HG03442 (cell line): ENCODE measurements at regions not wholly inside any gene's neighbourhood (a gene's known extent, or its start where the extent isn't known, plus 50 kb on each side); places are given as distances from the start of the nearest gene placed in this dataset.
A peak's percentile ranks its signal among the peaks of the same experiment; 100 is the strongest.

Experiments
- ATAC-seq: cut with Tn5 transposase; IDR thresholded peaks from one replicate; pipeline ENCODE4 v1.9.1; 2021; ENCODE audit warnings: mild to moderate bottlenecking, moderate library complexity; ENCODE audit not compliant: unreplicated experiment

DNA sequence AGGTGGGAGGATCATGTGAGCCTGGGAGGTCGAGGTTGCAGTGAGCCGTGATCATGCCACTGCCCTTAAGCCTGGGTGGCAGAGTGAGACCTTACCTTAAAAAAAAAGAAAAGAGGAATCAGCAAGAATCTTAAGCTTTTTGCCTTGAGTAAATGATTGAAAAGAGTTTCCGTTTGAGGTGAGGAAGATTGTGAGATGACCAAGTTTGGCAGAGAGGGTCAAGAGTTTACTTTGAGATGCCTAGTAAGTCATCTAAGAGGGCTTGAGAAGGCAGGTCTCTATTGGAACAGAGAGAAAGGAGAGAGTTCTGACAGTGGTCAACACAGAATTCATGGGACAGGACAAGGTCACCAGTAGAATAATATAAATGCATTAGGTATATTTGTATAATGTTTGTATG, 572.1 kb downstream of the TLE4 start:
- no peak for ATAC-seq

DNA sequence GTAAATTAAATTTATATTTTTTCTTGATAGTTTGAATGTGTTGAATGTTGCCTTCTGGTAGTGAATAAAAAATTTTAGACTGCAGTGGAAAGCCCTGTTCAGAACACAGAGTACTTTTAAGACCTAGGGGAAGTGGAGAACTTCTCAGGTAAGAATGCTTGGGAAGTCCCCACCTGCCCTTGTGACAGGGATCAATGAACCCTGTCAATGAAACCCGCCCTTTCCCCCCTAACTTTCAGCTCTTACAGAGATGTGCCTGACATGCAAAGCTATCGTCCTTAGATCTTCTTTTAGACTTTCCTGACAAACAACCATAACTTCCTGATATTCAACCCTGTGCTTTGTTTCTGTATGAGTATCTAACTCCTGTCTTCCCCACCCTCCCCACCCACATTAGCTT, 562.7 kb downstream of the TLE4 start:
- peak; percentile 99 for ATAC-seq

DNA sequence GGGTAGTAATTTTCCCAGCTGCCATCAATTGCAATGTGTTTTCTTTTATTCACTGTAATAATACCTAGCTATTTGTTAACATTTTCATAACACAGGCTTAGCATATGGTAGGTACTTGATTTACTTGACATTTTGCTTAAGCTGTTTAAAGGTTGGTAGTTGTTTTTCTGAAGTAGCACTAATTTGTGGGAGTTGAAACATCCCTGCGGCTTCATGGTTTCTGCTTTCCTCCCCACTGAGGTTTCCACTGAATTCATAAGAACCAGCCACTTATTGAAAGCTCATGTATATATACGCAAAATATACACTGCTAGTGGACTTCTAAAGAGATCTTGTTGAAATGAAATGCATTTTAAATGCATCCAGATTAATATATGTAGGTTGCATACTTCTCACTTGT, 559.9 kb downstream of the TLE4 start:
- ATAC-seq, result no peak

DNA sequence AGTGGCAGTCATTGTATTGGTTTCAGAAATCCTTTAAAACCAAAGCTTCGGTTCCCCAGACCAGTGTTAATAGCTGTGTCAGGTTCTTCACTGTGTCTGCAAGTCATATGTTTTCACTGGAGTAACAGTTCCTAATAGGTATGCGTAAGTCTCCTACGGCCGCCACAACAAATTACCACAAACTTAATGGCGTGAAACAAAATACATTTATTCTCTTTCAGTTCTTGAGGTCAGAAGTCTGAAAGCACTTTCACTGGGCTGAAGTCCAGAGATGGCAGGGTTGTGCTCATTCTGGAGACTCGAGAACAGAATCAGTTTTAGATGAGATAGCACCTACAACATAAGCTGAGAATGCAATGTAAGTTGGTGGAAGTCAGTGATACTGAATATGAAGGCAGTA, 556.2 kb downstream of the TLE4 start:
- ATAC-seq, result no peak

DNA sequence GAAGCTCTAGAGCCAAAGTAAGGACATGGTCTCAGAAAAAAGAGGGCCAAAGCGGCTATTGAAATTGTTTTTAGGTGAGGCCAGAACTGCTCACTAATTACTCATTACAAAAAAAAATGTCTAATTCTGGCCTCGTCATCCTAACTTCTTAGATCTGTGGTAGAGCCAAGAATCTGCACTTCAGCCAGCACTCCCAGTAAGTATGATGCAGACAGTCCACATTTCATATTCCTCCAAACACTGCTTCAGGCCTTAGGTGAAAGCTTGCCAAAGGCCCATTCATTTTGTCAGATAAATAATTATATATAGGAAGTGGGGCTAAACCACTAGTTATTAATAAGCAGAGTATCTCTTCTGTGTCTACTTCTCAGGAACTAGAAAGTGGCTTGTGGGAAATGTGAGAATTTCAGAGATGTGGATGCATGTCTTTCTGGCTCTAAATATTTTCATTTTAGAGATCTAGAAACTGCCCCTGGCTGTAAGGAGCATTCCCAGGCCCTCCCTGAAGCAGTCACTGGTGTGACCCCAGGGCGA, 554.0 kb downstream of the TLE4 start:
- no peak for ATAC-seq

DNA sequence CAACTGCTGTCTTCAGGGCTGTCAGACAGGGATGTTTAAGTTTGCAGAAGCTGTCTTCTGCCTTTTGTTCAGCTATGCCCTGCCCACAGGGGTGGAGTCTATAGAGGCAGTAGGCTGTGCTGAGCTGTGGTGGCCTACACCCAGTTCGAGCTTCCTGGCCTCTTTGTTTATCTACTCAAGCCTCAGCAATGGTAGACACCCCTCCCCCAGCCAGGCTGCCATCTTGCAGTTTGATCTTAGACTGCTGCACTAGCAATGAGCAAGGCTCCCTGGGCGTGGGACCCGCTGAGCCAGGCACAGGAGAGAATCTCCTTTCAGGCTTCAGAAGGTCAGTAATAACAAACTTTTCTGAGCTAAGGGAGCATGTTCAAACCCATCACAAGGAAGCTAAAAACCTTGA, 545.3 kb downstream of the TLE4 start:
- no peak for ATAC-seq

DNA sequence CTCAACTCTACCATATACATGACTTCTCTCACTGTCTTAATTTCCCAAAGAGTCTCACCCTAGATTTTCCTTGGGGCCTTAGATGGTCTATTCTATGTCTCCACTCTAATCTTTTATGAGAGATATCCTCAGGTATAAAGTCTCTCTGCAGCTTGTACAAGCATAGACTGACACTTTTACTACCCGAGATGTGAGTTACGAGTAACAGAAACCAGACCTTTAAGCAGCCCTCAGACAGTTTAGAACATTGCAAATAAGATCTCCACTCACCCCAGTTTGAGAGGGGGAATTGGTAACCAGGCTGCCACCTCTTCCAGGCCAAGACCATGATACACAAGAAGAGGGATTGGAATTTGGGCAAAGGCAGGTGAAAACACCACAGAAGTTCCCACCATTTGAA, 542.5 kb downstream of the TLE4 start:
- ATAC-seq, result no peak

DNA sequence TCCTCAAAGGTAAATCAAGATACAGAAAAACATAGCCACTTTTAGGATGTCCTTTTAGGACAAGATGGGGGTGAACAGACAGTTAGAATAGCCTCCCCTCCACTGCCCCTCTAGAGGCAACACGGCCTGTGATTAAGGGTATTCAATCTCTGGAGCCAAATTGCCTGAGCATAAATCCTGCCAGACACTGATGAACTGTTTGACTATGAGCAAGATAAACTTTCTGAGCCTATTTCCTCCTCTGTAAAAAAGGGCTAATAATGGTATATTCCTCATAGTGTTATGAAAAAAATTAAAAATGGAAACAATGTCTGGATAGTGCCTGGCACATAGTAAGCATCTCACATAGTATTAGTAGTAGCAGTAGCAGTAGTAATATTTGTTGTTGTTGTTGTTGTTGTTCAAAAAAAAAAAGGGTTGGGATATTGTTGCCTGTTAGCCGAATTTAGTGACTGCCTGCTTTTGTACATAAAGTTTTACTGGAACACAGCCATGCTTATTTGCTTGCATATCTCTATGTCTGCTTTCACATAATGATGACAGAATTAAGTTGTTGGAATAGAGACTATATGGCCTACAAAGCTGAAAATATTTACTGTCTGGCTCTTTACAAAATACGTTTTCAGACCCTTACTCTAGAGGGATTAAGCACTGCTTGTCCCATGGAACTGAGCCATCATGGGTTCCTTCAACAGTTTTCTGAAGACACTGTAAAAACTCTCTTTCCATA, 536.3 kb downstream of the TLE4 start:
- no peak for ATAC-seq

DNA sequence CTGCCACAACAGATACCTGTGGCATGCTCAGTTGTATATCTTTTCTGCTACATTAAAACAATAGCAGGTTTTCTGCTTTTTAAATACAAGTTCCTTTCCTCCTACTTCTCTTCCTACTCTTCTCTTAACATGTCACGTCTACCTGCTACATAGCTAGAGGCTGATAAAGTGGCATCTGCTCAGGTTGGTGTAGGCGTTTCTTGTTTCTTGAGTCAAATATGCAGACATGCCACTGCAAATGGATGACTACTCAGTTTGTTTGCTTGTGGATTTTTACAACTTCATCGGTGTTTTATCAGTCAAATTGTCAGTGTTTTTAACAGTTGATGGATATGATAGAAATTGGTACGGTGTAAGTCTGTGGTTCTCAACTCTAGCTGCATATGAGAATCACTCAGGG, 525.7 kb downstream of the TLE4 start:
- no peak for ATAC-seq

DNA sequence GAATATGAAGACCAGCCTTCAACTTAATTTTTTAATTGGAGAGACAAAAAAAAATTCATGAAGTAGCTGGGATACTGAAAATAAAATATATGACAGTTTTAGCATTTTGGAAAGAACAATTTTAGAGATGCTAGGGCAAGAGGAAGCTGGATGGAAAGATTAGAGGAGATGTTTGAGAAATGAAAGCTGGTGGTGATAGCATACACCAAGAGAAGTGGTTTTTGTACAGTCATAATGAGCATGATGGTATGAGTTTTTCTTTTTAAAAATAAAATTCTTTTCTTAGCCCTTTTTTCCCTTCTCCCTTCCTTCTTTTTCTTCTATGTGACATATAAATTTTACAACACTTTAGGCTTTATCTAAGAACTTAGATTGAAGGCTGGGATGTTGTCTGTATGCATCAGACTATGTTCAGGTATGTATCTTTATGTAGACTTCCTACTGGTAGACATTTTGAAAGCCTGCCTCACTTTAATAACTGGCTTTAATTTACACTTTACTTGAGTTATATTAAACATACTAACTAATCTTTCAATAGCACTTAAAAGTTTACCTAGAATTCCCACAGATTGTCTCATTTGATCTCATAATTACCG, 522.5 kb downstream of the TLE4 start:
- ATAC-seq, result peak; percentile 69

DNA sequence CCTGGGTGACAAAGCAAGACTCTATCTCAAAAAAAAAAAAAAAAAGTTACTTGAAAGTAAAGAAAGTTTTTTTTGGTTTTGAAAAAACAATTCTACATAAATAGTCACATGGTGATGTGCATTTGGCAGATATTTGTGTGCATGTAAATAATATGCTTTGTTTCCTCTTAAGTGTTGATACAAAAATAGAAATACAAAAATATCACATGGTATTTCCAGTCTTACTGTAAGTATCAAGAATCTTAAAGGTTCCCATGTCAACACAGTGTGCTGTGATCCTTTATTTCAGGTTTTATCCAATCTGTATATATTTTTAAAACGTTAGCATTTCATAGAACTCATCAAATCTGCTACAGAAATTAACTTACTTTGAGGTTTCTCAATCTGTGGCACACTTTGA, 521.9 kb downstream of the TLE4 start:
- no peak for ATAC-seq

DNA sequence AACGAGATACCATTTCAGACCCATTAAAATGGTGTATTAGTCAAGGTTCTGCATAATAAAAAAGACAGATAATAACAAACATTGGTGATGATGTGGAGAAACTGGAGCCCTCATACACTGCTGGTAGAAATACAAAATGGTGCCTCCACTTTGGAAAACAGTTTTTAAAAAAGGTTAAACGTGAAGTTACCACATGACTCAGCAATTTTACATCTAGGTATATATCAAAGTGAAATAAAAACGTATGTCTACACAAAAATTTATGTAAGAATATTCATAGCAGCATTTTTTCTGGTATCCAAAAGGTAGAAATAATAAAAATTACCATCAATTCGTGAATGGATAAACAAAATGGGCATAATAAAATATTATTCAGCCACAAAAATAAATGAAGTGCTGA, 519.8 kb downstream of the TLE4 start:
- ATAC-seq, result no peak

DNA sequence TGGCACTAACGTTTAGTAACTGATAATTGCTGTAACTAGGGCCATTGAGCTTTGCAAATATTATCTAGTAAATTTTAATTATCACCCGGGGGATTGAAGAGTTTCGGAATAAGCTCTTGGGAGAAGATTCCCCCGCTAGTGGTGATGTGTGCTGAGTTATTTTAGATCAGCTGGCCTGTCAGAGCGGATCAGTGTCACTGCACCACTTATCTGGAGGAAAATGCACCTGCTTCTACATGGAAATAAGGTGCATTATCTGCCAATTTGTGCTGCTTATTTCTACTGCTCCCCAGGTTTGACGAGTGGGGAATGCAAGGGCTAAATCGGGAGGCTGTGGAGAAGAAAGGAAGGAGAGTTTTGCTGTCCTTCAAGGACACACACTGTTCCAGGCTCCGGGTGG, 518.6 kb downstream of the TLE4 start:
- no peak for ATAC-seq

DNA sequence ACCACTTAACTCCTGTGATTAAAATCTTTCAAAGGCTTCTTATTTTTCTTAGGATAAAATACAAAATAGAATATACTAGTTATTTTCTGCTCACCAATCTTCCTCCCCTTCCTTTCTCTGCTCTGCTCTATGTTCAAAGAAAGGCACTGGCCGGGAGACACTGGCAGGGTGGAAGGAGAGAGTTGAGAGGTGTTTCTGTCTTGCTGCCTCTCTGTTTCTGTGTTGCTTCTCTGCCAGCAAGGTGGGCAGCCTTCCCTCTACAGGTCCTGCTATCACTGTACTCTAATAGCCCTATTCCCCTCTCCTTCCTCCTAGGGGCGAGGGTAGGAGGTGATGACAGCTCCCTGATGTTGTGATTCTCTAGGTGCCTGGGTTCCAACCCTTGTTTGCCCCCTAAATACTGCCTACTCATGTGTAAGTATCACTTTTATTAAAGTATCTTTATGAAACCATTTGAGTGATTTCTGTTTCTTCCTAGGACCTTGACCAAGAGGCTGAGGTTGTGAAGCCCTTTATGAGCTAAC, 515.1 kb downstream of the TLE4 start:
- no peak for ATAC-seq

DNA sequence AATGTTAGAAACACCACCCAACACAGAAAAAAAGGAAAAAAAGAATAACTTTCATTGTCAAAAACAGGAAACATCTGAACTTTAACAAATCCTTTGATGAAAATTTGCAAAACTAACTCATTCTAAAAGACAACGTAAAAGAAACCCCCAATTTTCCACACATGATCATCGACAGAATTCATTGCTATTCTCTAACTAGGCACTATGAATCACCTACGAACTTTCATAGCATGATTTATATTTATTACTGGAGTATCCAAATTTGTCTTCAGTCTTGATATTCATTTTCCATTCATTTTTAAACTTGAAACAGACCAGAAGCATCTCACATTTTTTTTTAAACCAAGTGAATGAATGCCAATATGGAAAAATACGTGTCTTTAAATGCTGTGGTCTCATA, 514.6 kb downstream of the TLE4 start:
- ATAC-seq, result no peak

DNA sequence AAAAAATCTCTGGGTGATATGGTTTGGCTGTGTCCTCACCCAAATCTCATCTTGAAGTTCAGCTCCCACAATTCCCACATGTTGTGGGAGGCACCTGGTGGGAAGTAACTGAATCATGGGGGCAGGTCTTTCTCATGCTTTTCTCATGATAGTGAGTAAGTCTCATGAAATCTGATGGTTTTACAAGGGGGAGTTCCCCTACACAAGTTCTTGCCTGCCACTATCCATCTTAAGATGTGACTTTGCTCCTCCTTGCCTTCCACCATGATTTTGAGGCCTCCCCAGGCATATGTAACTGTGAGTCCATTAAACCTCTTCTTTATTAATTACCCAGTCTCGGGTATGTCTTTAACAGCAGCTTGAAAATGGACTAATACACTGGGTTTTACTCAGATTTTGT, 513.9 kb downstream of the TLE4 start:
- no peak for ATAC-seq

DNA sequence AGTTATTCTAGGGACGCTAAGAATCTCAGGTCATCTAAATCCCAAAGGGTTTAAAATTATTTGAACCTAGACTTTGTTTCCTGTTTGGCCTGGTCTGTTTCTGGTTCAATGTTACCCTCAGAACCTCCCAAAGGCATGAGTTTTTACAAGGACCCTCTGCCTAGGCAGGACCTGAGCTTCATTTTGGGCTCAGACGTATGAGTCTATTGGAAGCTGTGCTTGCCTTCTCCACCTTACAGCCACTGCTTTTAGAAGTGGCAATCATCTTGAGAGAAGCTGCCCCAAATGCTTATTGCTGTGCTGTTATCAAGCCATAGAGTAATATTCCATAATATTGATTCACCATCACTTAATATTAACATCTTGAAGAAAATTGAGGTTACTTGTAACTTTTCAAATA, 510.4 kb downstream of the TLE4 start:
- ATAC-seq, result no peak

DNA sequence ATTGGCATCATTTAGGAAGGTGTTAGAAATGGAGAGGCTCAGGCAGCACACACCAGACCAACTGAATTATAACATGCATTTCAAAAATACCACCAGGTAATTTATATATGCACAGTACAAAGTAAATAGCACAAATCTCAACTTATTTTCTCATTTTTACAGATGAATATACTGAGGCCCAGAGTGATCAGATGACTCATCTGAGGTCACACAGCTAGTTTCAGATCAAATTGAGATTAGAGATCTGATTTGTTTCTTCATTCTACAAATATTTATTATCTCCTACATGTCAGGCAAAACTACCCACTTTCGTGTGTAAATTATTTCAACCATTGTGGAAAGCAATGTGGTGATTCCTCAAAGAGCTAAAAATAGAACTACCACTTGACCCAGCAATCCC, 507.1 kb downstream of the TLE4 start:
- ATAC-seq, result no peak

DNA sequence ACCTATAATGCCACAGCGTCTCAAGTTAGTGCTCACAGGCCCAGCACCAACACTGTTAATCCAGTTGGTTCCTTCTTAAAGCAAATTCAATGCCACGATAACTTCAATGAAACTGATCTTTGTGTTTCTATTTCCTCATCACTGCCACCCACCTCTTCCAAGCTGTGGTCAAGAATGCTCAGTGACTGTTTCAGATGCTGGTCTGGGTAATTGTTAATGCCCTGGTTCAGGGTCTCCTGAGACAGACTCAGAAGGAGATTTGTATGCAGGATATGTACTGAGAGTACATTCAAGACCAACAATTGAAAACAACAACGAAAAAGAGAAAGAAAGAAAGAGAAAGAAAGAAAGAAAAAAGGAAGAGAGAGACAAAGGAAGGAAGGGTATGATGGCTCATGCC, 505.3 kb downstream of the TLE4 start:
- no peak for ATAC-seq

DNA sequence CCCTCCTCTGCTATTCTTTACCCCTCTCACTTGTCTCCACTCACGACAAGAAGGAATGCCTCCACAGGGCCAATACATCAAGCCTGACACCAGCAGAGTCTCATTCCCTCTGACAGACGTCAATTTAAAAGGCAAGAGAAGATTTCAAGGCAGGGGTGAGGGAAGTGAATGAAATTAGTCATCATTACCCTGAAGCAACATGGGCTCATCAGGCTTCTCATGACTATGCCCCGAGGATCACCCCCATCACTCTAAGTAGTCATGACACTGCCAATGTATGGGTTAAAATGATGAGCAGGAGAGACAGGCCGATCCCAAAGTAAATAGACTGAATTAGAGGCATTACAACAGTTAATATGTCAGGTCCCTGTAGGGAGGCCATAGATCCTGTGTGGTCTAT, 504.4 kb downstream of the TLE4 start:
- ATAC-seq, result no peak

DNA sequence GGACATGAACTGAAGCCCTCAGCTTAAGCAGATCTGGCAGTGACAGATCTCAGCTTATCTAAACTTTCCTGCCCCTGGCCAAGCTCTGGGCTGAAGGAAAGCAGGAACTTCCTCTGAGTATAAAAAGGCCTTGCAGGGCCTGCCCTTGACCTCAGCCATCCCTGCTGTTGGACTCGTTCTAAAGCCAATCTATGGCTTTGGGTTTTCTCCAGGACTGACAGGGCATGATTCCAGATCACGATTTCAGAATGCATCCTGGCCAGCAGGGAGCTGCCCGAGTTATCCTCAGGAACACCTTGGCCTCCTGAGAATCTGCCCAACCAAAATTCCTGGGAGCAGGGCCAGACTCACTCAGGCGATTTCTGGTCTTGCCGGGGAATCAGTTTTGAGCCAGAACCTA, 502.7 kb downstream of the TLE4 start:
- no peak for ATAC-seq

DNA sequence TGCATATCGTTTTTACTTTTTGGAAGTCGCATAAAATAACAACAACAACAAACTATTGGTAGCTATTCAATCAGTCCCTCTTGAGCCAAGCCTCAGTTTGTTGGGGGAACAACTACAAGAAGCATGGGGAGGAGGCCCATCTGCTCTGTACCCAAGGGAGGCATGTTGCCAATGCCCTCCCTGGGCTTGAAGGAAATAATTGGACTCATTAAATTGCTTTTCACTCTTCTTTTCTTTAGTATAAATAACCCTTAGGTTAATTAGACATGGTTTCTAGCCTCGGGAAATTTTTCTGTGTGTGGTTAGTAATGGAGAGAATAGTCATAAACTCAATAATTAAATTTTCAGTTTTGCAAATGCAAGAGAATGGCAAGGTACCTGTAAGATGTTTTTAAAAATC, 500.7 kb downstream of the TLE4 start:
- no peak for ATAC-seq
